ENCODE measurements at regions not wholly inside any gene's neighbourhood (a gene's known extent, or its start where the extent isn't known, plus 50 kb on each side); places are given as distances from the start of the nearest gene placed in this dataset.
A peak's percentile ranks its signal among the peaks of the same experiment; 100 is the strongest.

DNA sequence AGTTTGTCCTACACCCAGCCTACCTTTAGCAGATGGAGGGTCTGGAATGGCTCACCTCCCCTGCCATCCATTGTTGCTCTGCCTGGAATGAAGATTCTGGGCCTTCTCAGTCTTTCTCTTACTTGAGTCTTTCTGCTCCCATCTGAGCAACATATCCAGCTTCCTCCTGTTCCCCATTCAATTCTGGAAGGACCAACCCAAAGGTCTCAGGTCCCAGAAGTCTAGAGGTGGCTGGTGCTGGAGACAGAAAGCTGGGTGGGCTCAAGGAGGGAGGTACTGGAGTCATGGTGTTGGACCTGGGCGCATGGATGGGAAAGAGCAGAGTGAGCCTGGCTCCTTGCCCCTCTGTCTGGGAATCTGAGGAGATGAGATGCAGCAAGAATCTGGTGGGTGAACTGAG is 93.5 kb upstream of the SIX3 start:
- no peaks in the 10 kb centered on the region; the same call in 1 of the 2 replicates for H3K9me3 ChIP-seq (replicated peaks)
- H3K4me1 ChIP-seq, result peaks cover 25% of the 10 kb centered on the region
- H3K4me3 ChIP-seq, result no peak overlapping the region
- no peak for DNase-seq
- no peak overlapping the region for H3K27ac ChIP-seq
- H3K27me3 ChIP-seq, result no peaks in the 10 kb centered on the region
- no peaks in the 10 kb centered on the region for H3K36me3 ChIP-seq

DNA sequence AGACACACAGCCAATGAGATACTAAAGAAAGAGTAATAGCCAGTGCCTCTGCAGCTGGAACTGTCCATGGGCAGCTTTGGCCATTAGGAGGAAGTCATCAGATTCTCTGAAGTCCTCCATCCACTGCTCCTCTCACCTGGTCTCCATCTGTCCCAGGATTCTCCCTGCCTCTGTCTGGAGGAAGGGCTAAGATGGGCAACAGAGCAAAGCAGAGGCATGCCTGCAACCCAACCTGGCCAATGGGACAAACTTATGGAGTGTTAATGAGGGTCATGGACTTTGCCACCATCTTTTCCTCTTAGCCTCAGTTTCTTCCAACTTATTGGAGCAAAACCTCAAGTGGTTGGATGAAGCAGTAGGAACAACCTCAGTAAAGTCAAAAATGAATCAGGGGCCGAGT is 91.5 kb upstream of the SIX3 start:
- H3K36me3 ChIP-seq, result no peaks in the 10 kb centered on the region
- no peak overlapping the region for H3K27ac ChIP-seq
- H3K4me1 ChIP-seq, result peaks cover 5% of the 10 kb centered on the region
- H3K9me3 ChIP-seq (replicated peaks), result no peaks in the 10 kb centered on the region; the same call in 1 of the 2 replicates
- DNase-seq, result no peak
- no peaks in the 10 kb centered on the region for H3K27me3 ChIP-seq
- no peak overlapping the region for H3K4me3 ChIP-seq

DNA sequence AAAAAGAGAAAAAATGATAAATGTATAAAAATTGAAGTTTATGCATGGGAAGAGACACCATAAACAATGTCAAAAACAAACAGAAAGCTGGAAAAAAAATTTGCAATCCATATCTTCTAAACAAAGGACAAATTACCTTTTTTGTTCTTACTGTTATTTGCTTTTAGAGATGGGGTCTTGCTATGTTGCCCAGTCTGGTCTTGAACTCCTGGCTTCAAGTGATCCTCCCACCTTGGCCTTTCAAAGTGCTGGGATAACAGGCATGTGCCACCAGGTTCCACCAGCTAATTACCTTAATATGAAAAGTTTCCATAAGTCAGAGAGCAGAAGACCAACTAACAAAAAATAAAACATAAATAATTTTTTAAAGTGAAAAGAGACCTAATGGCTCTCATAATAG is 90.0 kb upstream of the SIX3 start:
- Histone ChIP-seq H3K36me3 (no peaks in the 10 kb centered on the region), H3K27ac (no peak overlapping the region), H3K9me3 (replicated peaks) (no peaks in the 10 kb centered on the region; the same call in 1 of the 2 replicates), H3K27me3 (no peaks in the 10 kb centered on the region), H3K4me1 (no peaks in the 10 kb centered on the region), H3K4me3 (no peak overlapping the region)
- DNase-seq, result no peak

DNA sequence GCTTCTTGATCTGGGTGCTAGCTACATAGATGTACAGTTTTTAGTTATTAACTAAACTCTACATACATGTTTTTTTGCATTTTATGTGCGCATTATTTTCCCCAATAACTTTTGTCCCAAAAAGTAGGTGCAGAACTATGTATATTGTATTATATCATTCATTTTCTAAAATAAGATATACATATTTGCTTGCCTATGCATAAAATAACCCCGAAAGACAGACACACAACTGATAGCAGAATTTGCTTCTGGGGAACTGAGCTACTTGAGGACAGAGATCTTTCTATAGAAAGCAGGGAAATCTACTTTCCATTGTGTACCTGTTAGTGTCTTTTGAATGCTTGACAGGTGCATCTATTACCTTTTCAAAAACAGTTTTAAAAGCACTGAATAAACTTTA is 88.9 kb upstream of the SIX3 start:
- H3K36me3 ChIP-seq, result no peaks in the 10 kb centered on the region
- H3K27me3 ChIP-seq, result no peaks in the 10 kb centered on the region

DNA sequence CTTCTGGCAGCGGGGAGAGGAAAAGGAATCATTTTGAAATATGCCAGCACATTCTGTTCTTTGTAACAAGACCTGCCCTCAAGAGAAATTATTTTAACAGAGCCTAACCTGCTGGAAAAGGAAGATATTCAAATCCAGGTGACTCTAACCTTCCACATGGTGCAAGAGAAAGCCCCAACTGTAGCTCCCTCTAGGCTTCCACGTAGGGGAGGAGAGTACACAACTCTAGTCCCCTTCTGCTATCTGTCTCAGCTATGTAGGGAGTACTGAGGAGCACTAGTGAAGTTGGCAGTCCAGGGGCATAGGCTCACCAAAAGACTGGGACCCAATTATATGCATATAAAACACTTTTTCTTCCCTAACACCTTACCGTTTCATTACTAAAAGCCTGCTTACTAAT is 82.2 kb upstream of the SIX3 start:
- Histone ChIP-seq H3K27ac (no peak overlapping the region), H3K9me3 (replicated peaks) (0 out of 2 replicates have a peak, but pooled peaks cover 7% of the 10 kb centered on the region), H3K36me3 (no peaks in the 10 kb centered on the region), H3K27me3 (no peaks in the 10 kb centered on the region), H3K4me1 (no peaks in the 10 kb centered on the region), H3K4me3 (no peak overlapping the region)
- no peak for DNase-seq

More for the DNA sequence above, 88.9 kb upstream of the SIX3 start:
- DNase-seq, result no peak
- H3K9me3 ChIP-seq (replicated peaks), result no peaks in the 10 kb centered on the region; the same call in 1 of the 2 replicates
- no peak overlapping the region for H3K4me3 ChIP-seq
- H3K27ac ChIP-seq, result no peak overlapping the region
- no peaks in the 10 kb centered on the region for H3K4me1 ChIP-seq

DNA sequence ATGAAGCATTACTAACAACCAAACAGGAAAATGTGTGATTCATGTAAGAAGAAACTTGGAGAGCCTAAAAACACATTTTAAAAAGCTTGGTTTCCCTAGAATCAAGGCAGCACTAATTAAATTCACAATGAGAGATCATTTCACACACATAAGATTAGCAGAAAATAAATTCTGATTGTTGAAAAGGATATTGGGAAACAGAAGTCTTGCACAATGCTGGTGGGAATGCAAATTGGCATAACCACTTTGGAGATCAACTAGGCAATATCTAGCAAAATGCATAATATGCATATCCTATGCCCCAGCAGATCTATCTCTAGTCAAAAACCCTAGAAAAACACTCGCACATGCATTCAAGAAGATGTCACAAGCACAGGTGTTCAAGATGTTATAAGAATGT is 75.3 kb upstream of the SIX3 start:
- no peaks in the 10 kb centered on the region for H3K36me3 ChIP-seq
- H3K27me3 ChIP-seq, result no peaks in the 10 kb centered on the region
- H3K9me3 ChIP-seq (replicated peaks), result no peaks in the 10 kb centered on the region
- peaks cover 25% of the 10 kb centered on the region for H3K4me1 ChIP-seq
- no peak overlapping the region for H3K27ac ChIP-seq
- DNase-seq, result no peak
- H3K4me3 ChIP-seq, result no peak overlapping the region

DNA sequence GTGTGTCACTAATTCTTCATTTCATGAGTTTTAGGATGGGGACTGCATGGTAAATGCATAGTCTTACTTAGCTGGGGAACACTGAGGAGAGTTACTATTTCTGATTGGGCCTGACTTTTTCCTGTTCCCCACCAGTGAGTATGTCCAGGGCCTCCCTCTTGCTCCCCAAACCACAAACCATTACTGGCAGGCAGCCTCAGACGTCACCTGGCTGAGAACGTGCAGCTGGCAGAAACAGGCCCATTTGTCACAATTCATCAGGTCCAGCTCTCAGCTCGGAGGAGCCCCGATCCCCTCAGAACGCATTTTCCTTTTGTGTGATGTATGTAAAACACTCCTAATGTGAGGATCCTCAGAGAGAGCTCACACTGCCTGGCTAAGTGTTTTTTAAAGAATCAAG is 71.7 kb upstream of the SIX3 start:
- Histone ChIP-seq H3K27ac (peak overlapping the region; percentile 69), H3K4me1 (peaks cover 25% of the 10 kb centered on the region), H3K36me3 (no peaks in the 10 kb centered on the region), H3K27me3 (no peaks in the 10 kb centered on the region), H3K9me3 (replicated peaks) (no peaks in the 10 kb centered on the region), H3K4me3 (no peak overlapping the region)
- peak; percentile 82 to 89 for DNase-seq

DNA sequence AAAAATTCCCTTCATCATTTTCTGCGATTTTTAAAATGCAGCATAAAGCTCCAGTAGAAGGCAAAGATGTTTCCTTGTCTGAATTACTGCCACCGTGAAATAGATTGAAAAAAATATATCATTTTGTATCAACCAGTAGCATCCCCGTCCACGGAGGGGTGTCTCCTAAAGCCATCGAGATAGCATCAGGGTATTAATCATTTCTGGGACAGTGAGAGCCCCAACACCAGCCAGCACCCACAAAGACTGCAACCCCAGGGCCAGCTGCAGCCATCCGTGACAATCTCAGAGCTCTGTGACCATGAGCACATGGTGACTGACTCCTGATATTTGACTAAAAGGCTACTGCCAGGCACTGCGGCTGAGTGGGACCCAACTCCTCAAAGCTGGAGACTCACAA is 64.1 kb upstream of the SIX3 start:
- no peak for DNase-seq
- H3K4me3 ChIP-seq, result no peak overlapping the region
- H3K27ac ChIP-seq, result no peak overlapping the region
- H3K36me3 ChIP-seq, result no peaks in the 10 kb centered on the region
- H3K4me1 ChIP-seq, result no peaks in the 10 kb centered on the region
- H3K27me3 ChIP-seq, result no peaks in the 10 kb centered on the region
- no peaks in the 10 kb centered on the region for H3K9me3 ChIP-seq (replicated peaks)

DNA sequence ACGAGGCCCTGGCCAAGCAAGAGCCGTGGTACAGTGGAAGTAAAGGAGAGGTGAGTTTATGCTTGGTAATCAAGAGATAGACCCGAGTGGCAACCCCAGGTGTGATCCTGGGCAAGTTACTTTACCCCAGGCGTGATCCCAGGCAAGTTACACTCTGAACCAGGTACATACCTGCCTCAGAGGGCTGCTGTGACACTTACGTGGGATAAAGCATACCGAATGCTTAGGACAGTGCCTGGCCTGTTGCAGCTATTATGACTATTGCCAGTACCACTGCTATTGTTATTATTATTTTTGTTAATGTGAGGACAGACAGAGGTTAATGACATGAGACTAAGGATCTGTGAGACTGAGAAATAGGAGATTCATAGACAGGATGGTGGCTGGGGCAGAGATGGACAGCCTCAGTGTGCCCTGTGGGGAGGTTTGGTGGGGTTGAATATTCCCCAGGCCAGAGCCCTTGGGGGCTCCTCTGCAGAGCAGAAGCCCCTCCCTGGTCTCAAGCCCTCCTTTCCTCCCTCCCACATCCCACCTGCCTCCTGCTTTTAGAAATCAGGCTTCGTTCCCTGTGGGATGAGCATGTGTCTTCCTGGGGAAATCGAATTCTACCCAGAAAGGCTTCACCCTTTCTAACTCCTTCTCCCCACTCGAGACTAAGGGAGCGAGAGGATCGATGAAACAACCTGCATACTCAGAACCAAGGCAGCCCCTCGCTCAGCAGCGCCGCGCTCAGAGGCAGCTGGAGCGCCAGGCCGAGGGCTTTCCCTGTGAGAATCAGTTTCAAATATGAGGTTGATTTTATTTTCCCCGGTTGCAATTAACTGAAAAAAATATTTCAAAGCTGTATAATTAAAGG is 62.0 kb upstream of the SIX3 start:
- H3K4me1 ChIP-seq, result no peaks in the 10 kb centered on the region
- no peaks in the 10 kb centered on the region for H3K27me3 ChIP-seq
- DNase-seq, result no peak
- H3K4me3 ChIP-seq, result no peak overlapping the region
- H3K9me3 ChIP-seq (replicated peaks), result no peaks in the 10 kb centered on the region
- no peak overlapping the region for H3K27ac ChIP-seq
- H3K36me3 ChIP-seq, result no peaks in the 10 kb centered on the region

DNA sequence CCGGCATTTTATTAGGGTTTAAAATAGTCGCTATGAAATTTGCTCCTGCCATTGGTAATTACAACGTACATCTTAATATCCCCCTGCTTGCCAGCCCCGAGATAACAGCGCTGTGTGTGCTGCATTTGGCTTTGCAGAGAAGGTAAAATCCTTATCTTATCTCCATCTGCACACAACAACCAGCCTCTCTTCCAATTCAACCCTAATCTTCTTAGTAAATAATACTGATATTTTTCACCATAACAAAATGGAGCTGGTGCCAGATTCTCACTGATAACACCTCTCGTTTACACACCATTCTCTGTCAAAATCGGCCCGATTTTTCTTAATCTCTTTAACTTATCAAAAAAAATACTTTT is 61.4 kb upstream of the SIX3 start:
- H3K4me3 ChIP-seq, result no peak overlapping the region
- H3K27ac ChIP-seq, result no peak overlapping the region
- no peaks in the 10 kb centered on the region for H3K27me3 ChIP-seq
- DNase-seq, result no peak
- no peaks in the 10 kb centered on the region for H3K36me3 ChIP-seq
- no peaks in the 10 kb centered on the region for H3K4me1 ChIP-seq
- H3K9me3 ChIP-seq (replicated peaks), result no peaks in the 10 kb centered on the region

DNA sequence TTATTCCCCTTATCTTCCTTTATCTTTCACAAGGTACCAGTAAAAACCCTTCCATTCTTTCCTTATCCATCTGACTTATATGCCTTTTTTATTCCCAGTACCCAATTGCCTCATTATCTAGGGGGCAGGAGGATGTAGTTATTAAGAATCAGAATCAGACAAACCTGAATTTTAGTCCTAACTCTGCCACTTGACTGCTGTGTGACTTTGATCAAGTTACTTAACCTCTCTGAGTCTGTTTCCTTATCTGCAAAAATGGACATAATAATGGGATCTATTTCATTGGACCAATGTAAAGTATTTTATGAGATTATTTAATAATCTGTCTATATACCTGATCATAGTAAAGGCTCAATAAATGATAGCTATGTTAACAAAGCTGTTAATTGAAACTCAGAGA is 59.6 kb upstream of the SIX3 start:
- no peaks in the 10 kb centered on the region for H3K36me3 ChIP-seq
- DNase-seq, result no peak
- no peak overlapping the region for H3K4me3 ChIP-seq
- H3K27me3 ChIP-seq, result no peaks in the 10 kb centered on the region
- no peaks in the 10 kb centered on the region for H3K9me3 ChIP-seq (replicated peaks)
- no peak overlapping the region for H3K27ac ChIP-seq
- peaks cover 7% of the 10 kb centered on the region for H3K4me1 ChIP-seq

DNA sequence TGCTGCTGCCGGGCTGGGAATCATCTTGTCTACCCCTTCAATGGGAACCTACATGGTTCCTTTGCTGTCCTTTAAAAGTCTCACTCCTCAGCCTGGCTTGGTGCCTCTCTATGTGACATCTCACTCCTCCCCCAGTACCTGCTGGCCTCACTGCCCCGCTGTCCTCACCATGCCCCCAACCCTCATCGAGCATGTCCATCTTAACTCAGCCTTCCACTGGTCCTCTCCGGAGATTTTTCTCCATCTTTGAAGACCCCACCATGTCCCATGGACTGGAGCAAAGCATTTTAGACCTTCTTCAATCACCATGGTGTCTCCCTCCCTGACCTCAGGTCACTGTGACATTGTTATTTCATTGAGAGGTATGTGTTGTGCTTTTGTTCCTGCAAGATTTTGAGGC is 58.1 kb upstream of the SIX3 start:
- Histone ChIP-seq H3K4me3 (no peak overlapping the region), H3K27me3 (no peaks in the 10 kb centered on the region)

DNA sequence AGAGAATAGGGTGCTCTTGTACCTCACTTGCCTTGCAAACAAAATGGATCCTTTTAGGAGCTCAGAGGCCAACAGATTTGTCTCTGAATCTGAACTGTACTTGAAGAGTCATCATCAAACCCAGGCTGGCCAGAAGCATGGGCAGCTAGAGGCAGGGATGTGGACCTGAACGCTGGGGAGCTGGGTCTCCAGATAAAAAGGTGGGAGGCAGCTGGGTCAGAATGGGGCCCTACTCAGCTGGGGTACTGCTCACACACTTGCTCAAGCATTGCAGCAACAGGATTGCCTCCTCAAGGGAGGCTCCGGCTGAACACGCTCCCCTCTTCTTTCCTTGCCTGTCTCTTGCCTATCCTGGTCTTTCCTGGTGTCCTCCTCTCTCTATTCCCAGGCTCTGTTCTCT is 57.3 kb upstream of the SIX3 start:
- no peaks in the 10 kb centered on the region for H3K27me3 ChIP-seq
- no peak for DNase-seq
- no peaks in the 10 kb centered on the region for H3K36me3 ChIP-seq
- no peak overlapping the region for H3K4me3 ChIP-seq
- H3K4me1 ChIP-seq, result peaks cover 7% of the 10 kb centered on the region
- H3K27ac ChIP-seq, result no peak overlapping the region
- no peaks in the 10 kb centered on the region for H3K9me3 ChIP-seq (replicated peaks)

More for the DNA sequence above, 58.1 kb upstream of the SIX3 start:
- H3K9me3 ChIP-seq (replicated peaks), result no peaks in the 10 kb centered on the region
- no peak for DNase-seq
- no peaks in the 10 kb centered on the region for H3K36me3 ChIP-seq
- H3K4me1 ChIP-seq, result peaks cover 7% of the 10 kb centered on the region
- no peak overlapping the region for H3K27ac ChIP-seq

DNA sequence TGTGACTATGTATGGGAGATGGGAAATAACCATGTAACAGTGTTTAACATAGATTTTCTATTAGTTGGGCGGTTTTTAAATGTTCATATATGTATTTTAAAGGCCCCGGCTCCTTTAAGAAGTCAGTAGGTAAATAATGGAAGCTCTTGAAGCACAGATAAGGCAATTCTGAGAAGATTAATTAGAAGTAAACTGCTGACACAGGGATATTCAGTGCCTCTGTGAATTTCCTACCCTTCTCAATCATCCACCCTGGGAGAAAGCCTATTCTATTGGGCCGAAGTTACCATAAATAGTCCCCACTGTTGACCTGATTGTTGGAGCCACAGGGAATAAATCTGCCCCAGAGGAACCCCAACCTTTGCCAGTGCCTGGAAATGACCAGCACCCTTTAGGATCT is 56.8 kb upstream of the SIX3 start:
- peaks cover 7% of the 10 kb centered on the region for H3K4me1 ChIP-seq
- H3K27ac ChIP-seq, result no peak overlapping the region
- no peaks in the 10 kb centered on the region for H3K27me3 ChIP-seq
- DNase-seq, result no peak
- peaks cover under 1% of the 10 kb centered on the region; the same call in 1 of the 2 replicates for H3K9me3 ChIP-seq (replicated peaks)
- H3K4me3 ChIP-seq, result no peak overlapping the region
- no peaks in the 10 kb centered on the region for H3K36me3 ChIP-seq

DNA sequence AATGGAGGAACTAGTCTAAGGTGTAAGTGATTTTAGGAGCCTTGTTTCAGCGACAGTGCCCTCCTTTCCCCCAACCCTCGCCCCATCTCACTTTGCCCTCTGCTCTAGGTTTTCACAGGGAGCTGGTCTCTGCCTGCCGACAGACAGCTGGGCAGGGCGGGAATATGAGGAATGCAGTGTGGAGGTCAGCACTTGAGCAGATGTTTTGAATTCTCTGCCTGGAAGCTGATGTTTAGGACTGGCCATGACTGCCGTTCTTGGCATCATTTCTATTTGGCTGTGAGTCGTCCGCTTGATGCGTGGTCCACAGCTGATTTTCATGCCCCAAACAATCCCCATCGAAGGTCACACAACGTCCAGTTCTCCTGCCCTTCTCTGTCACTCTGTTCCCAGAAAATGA is 55.1 kb upstream of the SIX3 start:
- H3K27me3 ChIP-seq, result no peaks in the 10 kb centered on the region
- H3K36me3 ChIP-seq, result no peaks in the 10 kb centered on the region
- H3K9me3 ChIP-seq (replicated peaks), result peaks cover 4% of the 10 kb centered on the region; the same call in 1 of the 2 replicates
- no peak overlapping the region; the same call in 1 of the 2 replicates for H3K27ac ChIP-seq
- H3K4me3 ChIP-seq, result no peak overlapping the region
- DNase-seq, result peak; percentile 76
- H3K4me1 ChIP-seq, result peaks cover 7% of the 10 kb centered on the region

DNA sequence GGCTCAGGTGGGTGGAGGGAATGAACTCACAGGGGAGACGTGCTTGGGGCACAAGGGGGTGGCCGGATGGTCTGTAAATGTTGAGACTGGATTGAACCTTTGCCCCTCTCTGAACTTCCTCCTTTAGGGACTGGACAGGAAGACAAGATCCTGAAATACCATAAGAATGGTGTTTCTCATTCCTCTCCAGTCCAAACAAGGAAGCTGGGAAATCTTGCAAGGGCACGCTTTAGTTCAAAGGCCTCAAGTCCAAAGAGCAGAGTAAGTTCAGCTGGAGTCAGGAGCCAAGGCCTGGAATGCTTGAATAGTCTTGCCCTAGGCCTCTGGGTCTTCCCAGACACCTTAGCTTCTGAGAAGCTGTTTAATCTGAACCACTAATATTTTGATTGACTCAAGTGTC is 52.4 kb upstream of the SIX3 start:
- H3K4me1 ChIP-seq, result peaks cover 7% of the 10 kb centered on the region
- H3K27ac ChIP-seq, result no peak overlapping the region
- H3K4me3 ChIP-seq, result no peak overlapping the region
- H3K27me3 ChIP-seq, result no peaks in the 10 kb centered on the region
- H3K9me3 ChIP-seq (replicated peaks), result peaks cover 19% of the 10 kb centered on the region
- H3K36me3 ChIP-seq, result no peaks in the 10 kb centered on the region
- no peak for DNase-seq

All from SJCRH30 (cell line).